ENCODE measurements at regions not wholly inside any gene's neighbourhood (a gene's known extent, or its start where the extent isn't known, plus 50 kb on each side); places are given as distances from the start of the nearest gene placed in this dataset.

GRCh38 chr5:6948562-6948961, 235.3 kb downstream of the TENT4A start (continued):
- TF ChIP-seq SP4 (IDR thresholded peaks at IDR 0.05; ENCODE audit: low read length) (no peak), KDM1A (IDR thresholded peaks at IDR 0.05; ENCODE audit: borderline replicate concordance, low read length) (no peak), CBX5 (IDR thresholded peaks at IDR 0.05; ENCODE audit: low read depth, low read length) (no peak)

Data from H1 (cell line).